ENCODE measurements at regions not wholly inside any gene's neighbourhood (a gene's known extent, or its start where the extent isn't known, plus 50 kb on each side); places are given as distances from the start of the nearest gene placed in this dataset.
"Not testable (repeated sequence)": the region's sequence is repeated elsewhere in the genome, so short reads cannot be mapped to it uniquely, and the experiment has no call there.

GRCh38 chr10:118827053-118827452 lies 72.3 kb upstream of the CACUL1 start:
- peak; percentile 26 for DNase-seq
- H3K4me3 ChIP-seq, result no peak overlapping the region
- no peaks in the 10 kb centered on the region for H3K36me3 ChIP-seq
- peaks cover 0 to 3% (median 2%) of the 10 kb centered on the region in 4 donors for H3K4me1 ChIP-seq
- H3K27ac ChIP-seq, result no peak overlapping the region
- no peaks in the 10 kb centered on the region for H3K27me3 ChIP-seq
- intact Hi-C loops (cut with DNase I), result no loop called here
- WGBS, 2 donors, result 29 to 33% methylated on average over 1 of the region's 1 CpG
- no peaks in the 10 kb centered on the region for H3K9me3 ChIP-seq
- no peak for TF ChIP-seq CTCF (IDR thresholded peaks at IDR 0.05)
- TF ChIP-seq POLR2A (IDR thresholded peaks at IDR 0.05), result no peak
- no peak for TF ChIP-seq POLR2AphosphoS5 (IDR thresholded peaks at IDR 0.05)
- TF ChIP-seq EP300 (IDR thresholded peaks at IDR 0.05), result no peak

GRCh38 chr10:118827466-118828155 lies 72.8 kb upstream of the CACUL1 start:
- 88 to 90% methylated on average over 7 of the region's 7 CpGs for WGBS, 2 donors
- no peak for DNase-seq
- no peaks in the 10 kb centered on the region for H3K27me3 ChIP-seq
- H3K36me3 ChIP-seq, result no peaks in the 10 kb centered on the region
- H3K4me3 ChIP-seq, result no peak overlapping the region
- no peak overlapping the region for H3K27ac ChIP-seq
- H3K9me3 ChIP-seq, result no peaks in the 10 kb centered on the region
- H3K4me1 ChIP-seq, result peaks cover 0 to 8% (median 4%) of the 10 kb centered on the region in 4 donors
- TF ChIP-seq EP300 (IDR thresholded peaks at IDR 0.05) (no peak), CTCF (IDR thresholded peaks at IDR 0.05) (no peak), POLR2A (IDR thresholded peaks at IDR 0.05) (no peak), POLR2AphosphoS5 (IDR thresholded peaks at IDR 0.05) (no peak)
- intact Hi-C loops (cut with DNase I), result no loop called here

GRCh38 chr10:118832241-118832651 lies 77.5 kb upstream of the CACUL1 start:
- peak overlapping the region in 2 of 4 donors; percentile 26 to 34 for H3K27ac ChIP-seq
- peak; percentile 74 for DNase-seq
- intact Hi-C loops (cut with DNase I), result no loop called here

DNA sequence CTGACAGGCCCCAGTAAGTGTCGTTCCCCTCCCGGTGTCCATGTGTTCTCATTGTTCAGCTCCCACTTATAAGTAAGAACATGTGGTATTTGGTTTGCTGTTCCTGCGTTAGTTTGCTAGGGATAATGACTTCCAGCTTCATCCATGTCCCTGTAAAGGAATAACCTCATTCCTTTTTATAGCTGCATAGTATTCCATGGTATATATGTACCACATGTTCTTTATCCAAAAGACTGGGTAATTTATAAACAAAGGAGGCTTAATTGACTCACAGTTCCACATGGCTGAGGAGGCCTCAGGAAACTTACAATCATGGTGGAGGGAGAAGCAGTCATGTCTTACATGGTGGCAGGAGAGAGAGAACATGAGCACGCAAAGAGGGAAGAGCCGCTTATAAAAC lies 79.6 kb upstream of the CACUL1 start:
- H3K9me3 ChIP-seq; H3K4me1 ChIP-seq; DNase-seq; intact Hi-C loops (cut with DNase I); H3K36me3 ChIP-seq; H3K27me3 ChIP-seq; H3K4me3 ChIP-seq; H3K27ac ChIP-seq: not testable (repeated sequence)
- 97% methylated on average over 5 of the region's 5 CpGs for WGBS, 2 donors

More at GRCh38 chr10:118832241-118832651, 77.5 kb upstream of the CACUL1 start:
- no peaks in the 10 kb centered on the region for H3K36me3 ChIP-seq
- peak overlapping the region in 1 of 4 donors; percentile 5 for H3K4me3 ChIP-seq
- 39 to 44% methylated on average over 7 of the region's 7 CpGs for WGBS, 2 donors
- H3K27me3 ChIP-seq, result no peaks in the 10 kb centered on the region
- TF ChIP-seq POLR2AphosphoS5 (IDR thresholded peaks at IDR 0.05) (peak in 2 of 4 donors; percentile 7 to 23), EP300 (IDR thresholded peaks at IDR 0.05) (no peak)
- H3K9me3 ChIP-seq, result no peaks in the 10 kb centered on the region
- peaks cover 0 to 8% (median 4%) of the 10 kb centered on the region in 4 donors for H3K4me1 ChIP-seq

DNA sequence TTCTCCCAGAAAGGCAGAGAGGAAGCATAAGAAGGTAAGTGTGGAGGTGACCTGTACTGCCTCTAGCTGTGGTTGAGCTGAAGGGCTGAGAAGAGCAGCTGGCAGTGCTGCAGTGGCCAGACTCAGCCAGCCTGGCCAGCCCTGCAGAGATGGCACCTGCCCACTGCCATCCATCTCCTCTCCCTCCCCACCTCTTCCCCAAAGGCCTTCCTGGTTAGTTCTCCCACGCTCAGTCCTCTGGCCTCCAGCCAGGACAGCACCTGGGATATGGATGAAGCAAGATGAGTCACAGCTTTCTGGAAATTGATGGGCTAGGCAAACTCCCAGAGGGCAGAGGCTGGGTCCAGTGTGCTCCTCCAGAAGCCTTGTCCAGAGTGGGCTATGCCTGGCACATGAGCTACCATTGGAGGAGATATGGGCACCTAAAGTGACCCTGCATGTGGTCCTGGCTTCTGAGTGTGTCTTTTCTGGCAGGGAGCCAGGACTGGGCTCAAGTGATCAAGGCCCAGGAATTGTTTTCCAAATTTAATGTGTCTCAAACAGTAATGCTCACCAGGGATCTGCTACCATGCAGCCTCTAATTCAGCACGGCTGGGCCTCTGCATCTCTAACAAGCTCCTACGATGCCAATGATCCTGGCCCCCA lies 81.0 kb upstream of the CACUL1 start:
- Histone ChIP-seq H3K36me3 (no peaks in the 10 kb centered on the region), H3K27ac (no peak overlapping the region), H3K4me3 (no peak overlapping the region), H3K27me3 (no peaks in the 10 kb centered on the region), H3K9me3 (no peaks in the 10 kb centered on the region), H3K4me1 (peaks cover 0 to 8% (median 4%) of the 10 kb centered on the region in 4 donors)
- intact Hi-C loops (cut with DNase I), result no loop called here
- no peak for TF ChIP-seq EP300 (IDR thresholded peaks at IDR 0.05)
- TF ChIP-seq CTCF (IDR thresholded peaks at IDR 0.05), result no peak
- TF ChIP-seq POLR2AphosphoS5 (IDR thresholded peaks at IDR 0.05), result no peak
- TF ChIP-seq POLR2A (IDR thresholded peaks at IDR 0.05), result no peak
- 64 to 76% methylated on average over 3 of the region's 3 CpGs for WGBS, 2 donors
- no peak for DNase-seq
